Small intestine (tissue), 7 donors: ENCODE measurements at regions not wholly inside any gene's neighbourhood (a gene's known extent, or its start where the extent isn't known, plus 50 kb on each side); places are given as distances from the start of the nearest gene placed in this dataset.

Source experiments
- DNase-seq, 2 donors: peaks; one replicate each; pipeline versions ENCODE4 v3.0.0 to v3.0.0-alpha.2; 2013
- FAIRE-seq: peaks from 2 replicates; lab custom pipeline; 2012; peaks lifted over from hg19 to GRCh38; lab: Jason Lieb, UNC
- H3K27ac ChIP-seq, 3 donors: one replicate each; pipeline ENCODE4 v1.5.1; 2013; ENCODE audit warnings: low read length in 2 of 3, mild to moderate bottlenecking in 2 of 3, control low read depth in 1 of 3, inconsistent platforms in 1 of 3, low read depth in 1 of 3, moderate library complexity in 1 of 3
- H3K27me3 ChIP-seq, 3 donors: one replicate each; pipeline ENCODE4 v1.6.1; 2013; ENCODE audit warnings: low read length in 3 of 3, inconsistent platforms in 1 of 3; ENCODE audit not compliant: control insufficient read depth in 3 of 3, insufficient read depth in 3 of 3
- H3K36me3 ChIP-seq, 3 donors: one replicate each; pipeline ENCODE4 v1.6.1; 2013; ENCODE audit warnings: low read length in 3 of 3, inconsistent platforms in 1 of 3, low read depth in 1 of 3, mild to moderate bottlenecking in 1 of 3, moderate library complexity in 1 of 3; ENCODE audit not compliant: control insufficient read depth in 3 of 3, insufficient read depth in 2 of 3
- H3K4me1 ChIP-seq, 3 donors: one replicate each; pipeline ENCODE4 v1.6.1; 2013; ENCODE audit warnings: low read length in 2 of 3, inconsistent platforms in 1 of 3, low read depth in 1 of 3, mild to moderate bottlenecking in 1 of 3, moderate library complexity in 1 of 3; ENCODE audit not compliant: control insufficient read depth in 3 of 3, insufficient read depth in 2 of 3
- H3K4me3 ChIP-seq, 3 donors: one replicate each; pipeline ENCODE4 v1.5.1; 2013; ENCODE audit warnings: low read length in 3 of 3, control low read depth in 1 of 3, inconsistent platforms in 1 of 3, low read depth in 1 of 3, mild to moderate bottlenecking in 1 of 3, moderate library complexity in 1 of 3
- H3K9me3 ChIP-seq, 2 donors: one replicate each; pipeline ENCODE4 v1.6.1; 2013; ENCODE audit warnings: low read depth in 1 of 2, low read length in 1 of 2; ENCODE audit not compliant: control insufficient read depth in 2 of 2, insufficient read depth in 1 of 2
- WGBS, 3 donors: extraction: QIAGEN DNeasy Blood & Tissue Kit; methylation state at CpG; one replicate each; pipeline ENCODE4 v1.1.7; 2013; 5-methylcytosine and 5-hydroxymethylcytosine counted together
- donor health status: healthy with polysubstance abuse.
- donor health status: control.
- donor health status: control.
- donor health status: Bipolar disorder and iron deficiency.
- donor health status: healthy.

DNA sequence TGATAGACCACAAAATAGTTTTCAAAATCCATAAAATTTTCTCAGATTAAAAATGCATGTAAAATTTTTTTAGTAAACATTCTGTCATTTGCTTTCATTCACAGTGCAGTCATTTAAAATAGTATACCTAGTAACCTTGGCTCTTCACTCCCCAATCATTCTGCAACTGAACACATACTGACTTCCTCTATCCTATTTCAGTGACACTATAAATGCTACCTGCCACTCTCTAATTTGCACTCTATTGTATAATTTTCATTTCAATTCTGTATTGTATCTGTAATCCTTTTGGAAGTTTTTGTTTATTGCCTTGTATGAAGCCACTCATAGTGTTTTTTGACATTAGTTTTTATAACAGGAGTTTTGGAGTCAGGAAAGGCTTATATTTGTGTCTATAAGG, 1029.1 kb upstream of the NCAM2 start:
- DNase-seq: no peak
- H3K36me3 ChIP-seq: no peaks in the 10 kb centered on the region
- no peaks in the 10 kb centered on the region for H3K4me1 ChIP-seq
- FAIRE-seq: no peak
- no peaks in the 10 kb centered on the region for H3K27me3 ChIP-seq
- H3K4me3 ChIP-seq: no peak overlapping the region
- no peak overlapping the region for H3K27ac ChIP-seq
- H3K9me3 ChIP-seq: peaks cover 0 to 13% of the 10 kb centered on the region in 2 donors

DNA sequence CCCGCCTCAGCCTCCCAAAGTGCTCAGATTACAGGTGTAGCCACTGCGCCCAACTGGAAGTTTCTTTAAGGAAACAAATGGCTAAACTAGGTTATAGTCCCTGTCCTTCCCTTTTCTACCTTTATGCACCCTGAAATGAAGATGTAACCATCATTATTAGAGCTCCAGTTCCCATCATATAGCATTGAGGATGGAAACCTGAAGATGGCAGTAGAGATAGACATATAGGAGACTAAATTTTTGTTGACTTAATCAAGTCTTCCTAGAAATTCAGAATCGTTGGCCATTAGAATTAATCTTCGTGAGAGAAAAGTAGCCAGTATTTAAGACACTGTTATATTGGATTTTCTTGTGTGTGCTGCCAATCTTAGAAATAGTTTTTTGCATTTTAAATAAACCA, 1016.3 kb upstream of the NCAM2 start:
- no peak overlapping the region for H3K27ac ChIP-seq
- no peak overlapping the region for H3K4me3 ChIP-seq
- 83 to 87% (median 86%) methylated on average over 4 of the region's 4 CpGs for WGBS, 3 donors
- no peaks in the 10 kb centered on the region for H3K36me3 ChIP-seq
- DNase-seq: no peak
- no peak for FAIRE-seq
- H3K4me1 ChIP-seq: no peaks in the 10 kb centered on the region
- no peaks in the 10 kb centered on the region for H3K9me3 ChIP-seq
- no peaks in the 10 kb centered on the region for H3K27me3 ChIP-seq

DNA sequence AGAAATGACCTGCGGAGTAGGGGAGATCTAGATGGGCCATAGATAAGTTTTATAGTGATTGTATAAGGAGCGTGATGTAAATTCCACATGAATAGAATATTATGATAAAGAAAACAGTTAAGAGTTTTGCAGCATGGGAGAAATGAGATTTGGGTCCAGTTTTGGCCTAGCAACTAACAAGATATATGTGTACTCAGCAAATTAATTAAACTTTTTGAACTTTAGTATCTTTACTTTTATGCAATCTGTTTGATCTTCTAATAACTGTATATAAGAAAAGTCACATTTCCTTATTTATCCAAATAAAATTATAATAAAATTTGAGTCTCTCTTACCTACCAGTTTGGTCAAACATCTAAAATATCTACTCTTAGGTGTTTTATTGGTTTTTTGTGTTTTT, 1011.8 kb upstream of the NCAM2 start:
- no peak overlapping the region for H3K27ac ChIP-seq
- no peaks in the 10 kb centered on the region for H3K36me3 ChIP-seq
- 91 to 96% (median 93%) methylated on average over 2 of the region's 2 CpGs for WGBS, 3 donors
- DNase-seq: no peak
- no peak for FAIRE-seq
- H3K4me3 ChIP-seq: no peak overlapping the region
- H3K27me3 ChIP-seq: no peaks in the 10 kb centered on the region
- H3K9me3 ChIP-seq: no peaks in the 10 kb centered on the region
- no peaks in the 10 kb centered on the region for H3K4me1 ChIP-seq

DNA sequence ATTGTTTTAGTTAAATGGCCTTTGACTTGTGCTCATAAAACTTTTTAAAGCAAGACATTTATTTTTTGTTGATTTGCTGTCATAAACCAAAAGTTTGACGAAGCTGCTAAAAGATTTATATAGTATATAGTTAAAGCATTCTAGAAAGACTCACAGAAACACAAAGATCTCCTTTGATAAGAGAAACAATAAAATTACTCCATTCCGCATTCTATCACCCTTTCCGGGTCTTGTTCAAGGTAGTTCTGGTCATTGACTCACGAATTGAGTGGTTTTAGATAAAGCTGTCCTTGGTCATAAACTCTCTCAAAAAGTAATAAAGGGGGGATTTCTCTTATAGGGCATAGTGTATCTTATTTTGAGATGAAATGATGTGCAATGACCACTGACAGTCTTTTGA, 1010.5 kb upstream of the NCAM2 start:
- WGBS, 3 donors: 42 to 67% (median 61%) methylated on average over 4 of the region's 4 CpGs
- FAIRE-seq (no peak), DNase-seq (no peak)
- Histone ChIP-seq H3K27ac (no peak overlapping the region), H3K27me3 (no peaks in the 10 kb centered on the region), H3K36me3 (no peaks in the 10 kb centered on the region), H3K4me1 (no peaks in the 10 kb centered on the region), H3K9me3 (no peaks in the 10 kb centered on the region), H3K4me3 (no peak overlapping the region)

DNA sequence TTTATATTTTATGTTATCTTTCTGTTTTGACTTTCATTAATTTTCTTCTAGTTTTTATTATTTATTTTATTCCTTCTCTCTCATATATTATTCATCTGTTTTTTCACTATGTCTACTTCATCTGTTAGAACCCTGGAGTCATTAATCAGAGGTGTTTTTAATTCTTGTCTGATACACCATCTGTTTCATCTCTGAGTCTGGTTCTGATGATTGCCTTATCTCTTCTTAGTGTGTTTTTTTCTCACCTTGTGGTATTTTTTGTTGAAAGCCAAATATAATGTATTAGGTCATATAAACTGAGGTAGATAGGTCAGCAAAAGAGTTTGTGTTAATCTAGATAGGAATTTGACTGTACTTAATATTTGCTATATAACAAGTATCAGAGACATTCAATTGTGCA, 1005.7 kb upstream of the NCAM2 start:
- no peaks in the 10 kb centered on the region for H3K27me3 ChIP-seq
- no peak overlapping the region for H3K27ac ChIP-seq
- H3K4me1 ChIP-seq: no peaks in the 10 kb centered on the region
- FAIRE-seq (no peak), DNase-seq (no peak)
- peaks cover 0 to 11% of the 10 kb centered on the region in 2 donors for H3K9me3 ChIP-seq
- no peak overlapping the region for H3K4me3 ChIP-seq
- H3K36me3 ChIP-seq: no peaks in the 10 kb centered on the region

- no peak overlapping the region for H3K4me3 ChIP-seq
- FAIRE-seq (no peak), DNase-seq (no peak)
- H3K4me1 ChIP-seq: no peaks in the 10 kb centered on the region
- no peak overlapping the region for H3K27ac ChIP-seq
- 73 to 78% (median 77%) methylated on average over 4 of the region's 4 CpGs for WGBS, 3 donors
- H3K27me3 ChIP-seq: no peaks in the 10 kb centered on the region
- H3K36me3 ChIP-seq: no peaks in the 10 kb centered on the region
- peaks cover 0 to 18% of the 10 kb centered on the region in 2 donors for H3K9me3 ChIP-seq
These were observed 1004.9 kb upstream of the NCAM2 start for GRCh38 chr21:19993268-19993667.

DNA sequence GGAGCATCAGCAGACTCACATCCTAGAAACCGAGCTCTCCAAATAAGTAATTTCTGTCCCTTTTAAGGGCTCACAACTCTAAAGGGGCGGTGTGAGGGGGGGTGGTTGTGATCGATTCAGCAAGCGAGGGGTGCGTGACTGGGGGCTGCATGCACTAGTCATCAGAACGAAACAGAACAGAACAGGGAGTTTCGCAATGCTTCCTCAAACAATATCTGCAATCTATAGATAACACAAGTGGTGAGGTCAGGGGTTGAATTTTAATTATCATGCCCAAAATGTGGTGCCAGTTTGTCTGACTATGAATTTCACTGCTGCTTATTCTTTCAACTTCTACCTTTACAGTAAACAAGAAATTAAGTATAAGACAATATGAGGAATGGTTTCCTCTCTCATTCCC, 1003.0 kb upstream of the NCAM2 start:
- Histone ChIP-seq H3K27ac (no peak overlapping the region), H3K36me3 (no peaks in the 10 kb centered on the region), H3K4me3 (no peak overlapping the region), H3K4me1 (no peaks in the 10 kb centered on the region), H3K27me3 (no peaks in the 10 kb centered on the region), H3K9me3 (peaks cover 0 to 33% of the 10 kb centered on the region in 2 donors)
- no peak for FAIRE-seq
- 48 to 61% (median 54%) methylated on average over 7 of the region's 7 CpGs for WGBS, 3 donors
- no peak for DNase-seq

GRCh38 chr21:19998453-19998852, 999.8 kb upstream of the NCAM2 start:
- Histone ChIP-seq H3K27ac (no peak overlapping the region), H3K9me3 (peaks cover 0 to 33% of the 10 kb centered on the region in 2 donors), H3K36me3 (no peaks in the 10 kb centered on the region), H3K4me3 (no peak overlapping the region), H3K27me3 (no peaks in the 10 kb centered on the region), H3K4me1 (no peaks in the 10 kb centered on the region)
- FAIRE-seq: no peak
- WGBS, 3 donors: 85 to 90% (median 85%) methylated on average over 5 of the region's 5 CpGs
- DNase-seq: no peak

- FAIRE-seq: no peak
- peak overlapping the region in 1 of 3 donors; percentile 23 for H3K27ac ChIP-seq
- no peaks in the 10 kb centered on the region for H3K27me3 ChIP-seq
- DNase-seq: peak in 1 of 2 donors; percentile 36
- H3K4me3 ChIP-seq: no peak overlapping the region
- 81 to 84% (median 82%) methylated on average over 23 of the region's 23 CpGs for WGBS, 3 donors
- peaks cover 0 to 33% of the 10 kb centered on the region in 2 donors for H3K9me3 ChIP-seq
- no peaks in the 10 kb centered on the region for H3K4me1 ChIP-seq
- no peaks in the 10 kb centered on the region for H3K36me3 ChIP-seq
These were observed 998.6 kb upstream of the NCAM2 start for GRCh38 chr21:19999369-20000272.
